Caco-2 (cell line): ENCODE measurements at regions not wholly inside any gene's neighbourhood (a gene's known extent, or its start where the extent isn't known, plus 50 kb on each side); places are given as distances from the start of the nearest gene placed in this dataset.

Experiments
- BruUV-seq: library from RNA; stranded (reverse); fragments of 400-500 nt; replicated peaks from 2 replicates; lab custom pipeline; 2021; lab: Mats Ljungman, UMichigan
- CTCF ChIA-PET: fragments of 300-600 bp; sonication (Branson Sonifier 250); formaldehyde crosslinking; loops from one replicate; lab custom pipeline; 2022; ENCODE audit warnings: antibody characterized with exemption; lab: Charles Lee
- POLR2A ChIA-PET: fragments of 300-600 bp; sonication (Branson Sonifier 250); formaldehyde crosslinking; loops from one replicate; lab custom pipeline; 2022; ENCODE audit warnings: antibody characterized with exemption; lab: Charles Lee
- DNase-seq, 2 experiments: peaks; one replicate each; pipeline versions ENCODE4 v3.0.0 to v3.0.0-alpha.2; 2020 to 2022
- H3K27me3 ChIP-seq: replicated peaks from 2 replicates; pipeline ENCODE4 v1.6.0; 2011; ENCODE audit warnings: low read length; ENCODE audit not compliant: control insufficient read depth, insufficient read depth
- H3K36me3 ChIP-seq: 2 replicates; pipeline ENCODE4 v1.5.1; 2011; ENCODE audit warnings: low read length; ENCODE audit not compliant: control insufficient read depth, insufficient read depth
- H3K4me1 ChIP-seq: fragments of 250-450 bp; sonication (Bioruptor Pico); 2 replicates; pipeline ENCODE4 v1.5.1; 2020; ENCODE audit warnings: mild to moderate bottlenecking
- H3K4me3 ChIP-seq: 2 replicates; pipeline ENCODE4 v1.5.1; 2011; ENCODE audit warnings: low read depth, mild to moderate bottlenecking, control low read depth, low read length
- H3K9me3 ChIP-seq: fragments of 250-450 bp; sonication (Bioruptor Pico); 2 replicates; pipeline ENCODE4 v1.5.1; 2020; ENCODE audit warnings: mild to moderate bottlenecking, moderate library complexity
- H3K27ac Mint-ChIP-seq: one replicate; pipeline ENCODE4 v1.8.0; 2022; ENCODE audit warnings: mixed read lengths; ENCODE audit not compliant: unreplicated experiment
- H3K27me3 Mint-ChIP-seq: one replicate; pipeline ENCODE4 v1.8.0; 2022; ENCODE audit warnings: mixed read lengths; ENCODE audit not compliant: insufficient read depth, unreplicated experiment
- H3K36me3 Mint-ChIP-seq: one replicate; pipeline ENCODE4 v1.8.0; 2022; ENCODE audit warnings: mild to moderate bottlenecking, mixed read lengths; ENCODE audit not compliant: insufficient read depth, unreplicated experiment
- H3K4me1 Mint-ChIP-seq: one replicate; pipeline ENCODE4 v1.8.0; 2022; ENCODE audit warnings: low read depth, mixed read lengths; ENCODE audit not compliant: unreplicated experiment
- H3K4me3 Mint-ChIP-seq: one replicate; pipeline ENCODE4 v1.8.0; 2022; ENCODE audit warnings: mild to moderate bottlenecking, moderate library complexity, mixed read lengths; ENCODE audit not compliant: unreplicated experiment
- H3K9me3 Mint-ChIP-seq: one replicate; pipeline ENCODE4 v1.8.0; 2022; ENCODE audit warnings: mixed read lengths; ENCODE audit not compliant: unreplicated experiment
- intact Hi-C: fragments of 100-400 bp; cut with micrococcal nuclease; formaldehyde crosslinking; loops from one replicate; pipeline ENCODE4 v1.10.0; 2022; ENCODE audit not compliant: unreplicated experiment
- TF ChIP-seq, protein P1 (sequence below), 2 experiments: fragments of 200-600 bp in 1 of 2; IDR thresholded peaks; 1 replicate in 1 of 2; 2 replicates in 1 of 2; pipeline versions ENCODE4 v1.5.1 to v1.8.0; 2011 to 2022; ENCODE audit warnings: antibody characterized with exemption in 1 of 2, control low read depth in 1 of 2, inconsistent platforms in 1 of 2, low read depth in 1 of 2, low read length in 1 of 2, mild to moderate bottlenecking in 1 of 2, moderate library complexity in 1 of 2; ENCODE audit not compliant: insufficient read depth in 1 of 2, severe bottlenecking in 1 of 2, unreplicated experiment in 1 of 2

DNA sequence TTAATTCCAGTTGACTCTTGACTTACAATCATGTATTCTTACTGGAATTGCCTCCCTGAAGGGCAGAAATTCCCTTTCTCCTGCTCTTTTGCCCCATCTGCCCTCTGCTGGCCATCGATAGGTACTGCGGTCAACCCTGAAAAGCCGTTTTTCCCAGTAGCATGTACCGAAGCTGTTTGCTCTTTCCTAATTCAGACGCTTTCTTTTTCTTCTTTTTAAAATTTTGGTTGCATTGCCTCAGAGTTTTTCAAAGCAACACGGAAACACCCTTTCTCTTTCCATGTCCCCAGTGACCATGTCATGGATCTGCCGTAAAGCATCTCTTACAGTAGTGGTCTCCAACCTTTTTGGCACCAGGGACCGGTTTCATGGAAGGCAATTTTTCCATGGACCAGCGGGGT, 164.2 kb upstream of the C1orf21 start:
- Histone ChIP-seq H3K27me3 (no peaks in the 10 kb centered on the region), H3K9me3 (no peaks in the 10 kb centered on the region), H3K36me3 (no peaks in the 10 kb centered on the region), H3K4me1 (no peaks in the 10 kb centered on the region), H3K4me3 (no peak overlapping the region)
- TF ChIP-seq, protein P1, sequence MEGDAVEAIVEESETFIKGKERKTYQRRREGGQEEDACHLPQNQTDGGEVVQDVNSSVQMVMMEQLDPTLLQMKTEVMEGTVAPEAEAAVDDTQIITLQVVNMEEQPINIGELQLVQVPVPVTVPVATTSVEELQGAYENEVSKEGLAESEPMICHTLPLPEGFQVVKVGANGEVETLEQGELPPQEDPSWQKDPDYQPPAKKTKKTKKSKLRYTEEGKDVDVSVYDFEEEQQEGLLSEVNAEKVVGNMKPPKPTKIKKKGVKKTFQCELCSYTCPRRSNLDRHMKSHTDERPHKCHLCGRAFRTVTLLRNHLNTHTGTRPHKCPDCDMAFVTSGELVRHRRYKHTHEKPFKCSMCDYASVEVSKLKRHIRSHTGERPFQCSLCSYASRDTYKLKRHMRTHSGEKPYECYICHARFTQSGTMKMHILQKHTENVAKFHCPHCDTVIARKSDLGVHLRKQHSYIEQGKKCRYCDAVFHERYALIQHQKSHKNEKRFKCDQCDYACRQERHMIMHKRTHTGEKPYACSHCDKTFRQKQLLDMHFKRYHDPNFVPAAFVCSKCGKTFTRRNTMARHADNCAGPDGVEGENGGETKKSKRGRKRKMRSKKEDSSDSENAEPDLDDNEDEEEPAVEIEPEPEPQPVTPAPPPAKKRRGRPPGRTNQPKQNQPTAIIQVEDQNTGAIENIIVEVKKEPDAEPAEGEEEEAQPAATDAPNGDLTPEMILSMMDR (IDR thresholded peaks at IDR 0.05; ENCODE audit: insufficient read depth in 1 of 2, low read depth in 1 of 2, low read length in 1 of 2, severe bottlenecking in 1 of 2, unreplicated experiment in 1 of 2): peak; percentile 91 to 95
- CTCF ChIA-PET: interaction anchor here (0.7 to 1.8 kb wide), 3 partner anchors 147 to 469 kb away, joined by 3 to 10 read pairs (median 3); no protein-coding TSS in a partner anchor
- no peaks in the 10 kb centered on the region for H3K9me3 Mint-ChIP-seq
- no peak overlapping the region for H3K4me3 Mint-ChIP-seq
- no peak overlapping the region for H3K27ac Mint-ChIP-seq
- H3K27me3 Mint-ChIP-seq: peaks cover 7% of the 10 kb centered on the region
- peaks cover 6% of the 10 kb centered on the region for H3K4me1 Mint-ChIP-seq
- DNase-seq: peak in 1 of 2 experiments; percentile 66
- H3K36me3 Mint-ChIP-seq: no peaks in the 10 kb centered on the region
- POLR2A ChIA-PET: no interaction called here
- no TSS peak for BruUV-seq
- intact Hi-C loops: loop anchor here (1.0 to 5.0 kb wide), 3 partner anchors 147 to 565 kb away; no protein-coding TSS in a partner anchor

DNA sequence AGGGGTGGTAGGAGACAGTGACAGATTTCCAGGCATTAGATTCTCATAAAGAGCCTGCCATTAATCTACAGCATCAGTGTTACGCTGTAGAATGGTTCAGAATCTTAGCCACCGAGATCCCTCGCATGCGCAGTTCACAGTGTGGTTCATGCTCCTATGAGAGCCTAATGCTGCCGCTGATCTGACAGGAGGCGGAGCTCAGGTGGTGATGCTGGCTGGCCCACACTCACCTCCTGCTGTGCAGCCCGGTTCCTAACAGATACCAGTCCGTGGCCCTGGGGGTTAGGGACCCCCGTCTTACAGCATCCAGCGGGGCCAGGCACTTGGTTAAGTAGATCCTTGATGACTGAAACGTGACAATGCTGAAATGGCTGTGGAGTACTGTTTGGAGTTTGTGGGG, 163.6 kb upstream of the C1orf21 start:
- Histone ChIP-seq H3K36me3 (no peaks in the 10 kb centered on the region), H3K4me1 (no peaks in the 10 kb centered on the region), H3K9me3 (no peaks in the 10 kb centered on the region), H3K27me3 (no peaks in the 10 kb centered on the region), H3K4me3 (no peak overlapping the region)
- Mint-ChIP-seq H3K4me3 (no peak overlapping the region), H3K36me3 (no peaks in the 10 kb centered on the region), H3K4me1 (peaks cover 6% of the 10 kb centered on the region), H3K27me3 (peaks cover 10% of the 10 kb centered on the region), H3K27ac (no peak overlapping the region), H3K9me3 (no peaks in the 10 kb centered on the region)
- ChIA-PET CTCF (interaction anchor here (0.7 to 1.8 kb wide), 3 partner anchors 148 to 469 kb away, joined by 3 to 10 read pairs (median 3); no protein-coding TSS in a partner anchor), POLR2A (no interaction called here)
- no peak for DNase-seq
- BruUV-seq: no TSS peak
- TF ChIP-seq, protein P1 (IDR thresholded peaks at IDR 0.05; ENCODE audit: insufficient read depth in 1 of 2, low read depth in 1 of 2, low read length in 1 of 2, severe bottlenecking in 1 of 2, unreplicated experiment in 1 of 2): no peak
- intact Hi-C loops: loop anchor here (5.0 kb wide), 2 partner anchors 296 to 566 kb away; no protein-coding TSS in a partner anchor

DNA sequence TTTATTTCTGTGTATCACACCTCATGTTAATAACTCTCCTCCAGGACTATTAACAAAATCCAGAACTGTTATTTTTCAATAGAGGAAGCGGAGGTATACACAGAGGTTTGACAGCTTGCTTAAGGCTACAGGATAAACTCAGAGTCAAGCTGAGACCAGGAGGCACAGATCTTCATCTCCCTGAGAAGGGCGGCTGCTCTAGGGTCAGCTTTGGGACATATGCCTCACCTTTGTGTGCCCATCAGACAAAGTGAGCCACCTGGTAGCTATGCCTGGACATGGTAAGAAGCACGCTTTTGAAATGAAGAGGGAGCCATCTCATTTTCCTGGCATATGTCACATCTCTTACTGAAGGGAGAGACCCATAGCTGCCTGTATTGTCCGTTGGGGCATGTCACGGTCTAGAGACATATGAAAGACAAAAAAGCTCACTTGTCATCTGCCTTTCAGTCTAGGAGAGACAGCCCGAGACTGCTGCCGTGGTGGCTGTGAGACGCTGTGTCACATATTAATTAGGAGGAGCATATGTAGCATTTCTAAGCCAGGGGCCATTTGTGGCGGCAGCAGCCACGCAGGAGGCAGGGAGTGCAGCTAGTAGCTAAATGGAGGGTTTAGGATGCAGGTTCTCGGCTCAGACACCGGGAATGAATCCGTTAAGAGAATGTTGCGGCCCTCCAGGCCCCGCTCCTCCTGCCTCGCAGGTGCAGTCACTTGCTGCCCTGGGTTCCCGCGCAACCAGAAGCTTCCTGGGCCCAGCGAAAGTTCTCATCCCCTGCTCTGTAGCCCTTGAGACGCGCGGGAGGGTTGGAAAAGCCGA, 161.3 kb upstream of the C1orf21 start:
- Histone ChIP-seq H3K9me3 (no peaks in the 10 kb centered on the region), H3K27me3 (no peaks in the 10 kb centered on the region), H3K4me3 (no peak overlapping the region), H3K36me3 (no peaks in the 10 kb centered on the region), H3K4me1 (no peaks in the 10 kb centered on the region)
- no peak overlapping the region for H3K4me3 Mint-ChIP-seq
- TF ChIP-seq, protein P1 (IDR thresholded peaks at IDR 0.05; ENCODE audit: insufficient read depth in 1 of 2, low read depth in 1 of 2, low read length in 1 of 2, severe bottlenecking in 1 of 2, unreplicated experiment in 1 of 2): no peak
- no peaks in the 10 kb centered on the region for H3K4me1 Mint-ChIP-seq
- CTCF ChIA-PET: no interaction called here
- BruUV-seq: no TSS peak
- H3K36me3 Mint-ChIP-seq: no peaks in the 10 kb centered on the region
- DNase-seq: no peak
- intact Hi-C loops: no loop called here
- no peaks in the 10 kb centered on the region for H3K9me3 Mint-ChIP-seq
- no peak overlapping the region for H3K27ac Mint-ChIP-seq
- POLR2A ChIA-PET: no interaction called here
- peaks cover 10% of the 10 kb centered on the region for H3K27me3 Mint-ChIP-seq
